Amygdala (tissue), 56 donors: ENCODE measurements at regions not wholly inside any gene's neighbourhood (a gene's known extent, or its start where the extent isn't known, plus 50 kb on each side); places are given as distances from the start of the nearest gene placed in this dataset.
"Not testable (repeated sequence)": the region's sequence is repeated elsewhere in the genome, so short reads cannot be mapped to it uniquely, and the experiment has no call there.

Source experiments
- DNase-seq, 56 donors: peaks; one replicate each; lab custom pipeline; 2025; lab: John Stamatoyannopoulos, UW

- DNase-seq, result no peak
Observed at GRCh38 chr10:90224791-90225566, 523.6 kb downstream of the KIF20B start.

- no peak for DNase-seq
Observed at GRCh38 chr10:90226517-90226916, 525.1 kb downstream of the KIF20B start.

DNA sequence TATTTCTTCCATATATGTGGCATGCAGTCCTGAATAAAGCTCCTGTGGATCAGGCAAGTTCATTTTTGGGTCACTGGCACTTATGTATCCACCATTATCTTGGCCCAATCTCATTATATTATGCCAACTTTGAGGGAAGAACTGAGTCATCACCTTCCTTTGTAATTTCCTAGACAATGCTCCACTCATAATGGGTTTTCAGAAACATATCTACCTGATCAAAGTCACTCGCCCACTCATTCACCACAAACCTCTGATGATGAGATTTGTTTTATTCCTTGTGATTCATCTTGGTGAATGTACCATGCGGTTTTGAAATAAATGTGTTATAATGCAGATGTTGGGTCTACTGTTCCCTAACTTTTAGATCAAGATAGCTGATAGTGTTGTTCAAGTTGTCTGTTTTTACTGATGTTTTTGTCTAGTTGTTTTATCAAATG, 525.8 kb downstream of the KIF20B start:
- no peak for DNase-seq

DNA sequence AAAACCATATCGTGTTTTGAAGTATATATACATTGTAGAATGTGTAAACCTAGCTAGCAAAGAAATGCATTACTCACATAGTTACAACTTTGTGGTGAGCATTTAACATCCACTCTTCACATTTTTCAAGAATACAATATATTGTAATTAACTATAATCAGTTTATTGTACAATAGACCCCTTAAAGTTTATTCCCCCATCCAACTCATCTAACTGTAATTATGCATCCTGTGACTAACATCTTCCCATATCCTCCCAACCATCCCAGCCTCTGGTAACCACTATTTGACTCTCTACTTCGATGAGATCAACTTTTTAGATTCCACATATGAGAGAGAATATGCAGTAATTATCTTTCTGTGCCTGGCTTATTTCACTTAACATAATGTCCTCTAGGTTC, 526.4 kb downstream of the KIF20B start:
- DNase-seq, result no peak

- DNase-seq, result no peak
Observed at GRCh38 chr10:90229486-90229885, 528.1 kb downstream of the KIF20B start.

DNA sequence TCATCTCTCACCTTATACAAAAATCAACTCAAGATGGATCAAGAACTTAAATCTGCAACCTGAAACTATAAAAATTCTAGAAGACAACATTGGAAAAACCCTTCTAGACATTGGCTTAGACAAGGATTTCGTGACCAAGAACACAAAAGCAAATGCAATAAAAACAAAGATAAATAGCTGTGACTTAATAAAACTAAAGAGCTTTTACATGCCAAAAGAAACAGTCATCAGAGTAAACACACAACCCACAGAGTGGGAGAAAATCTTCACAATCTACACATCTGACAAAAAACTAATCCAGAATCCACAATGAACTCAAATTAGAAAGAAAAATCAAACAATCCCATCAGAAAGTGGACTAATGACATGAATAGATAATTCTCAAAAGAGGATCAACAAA, 532.4 kb downstream of the KIF20B start:
- not testable (repeated sequence) for DNase-seq

DNA sequence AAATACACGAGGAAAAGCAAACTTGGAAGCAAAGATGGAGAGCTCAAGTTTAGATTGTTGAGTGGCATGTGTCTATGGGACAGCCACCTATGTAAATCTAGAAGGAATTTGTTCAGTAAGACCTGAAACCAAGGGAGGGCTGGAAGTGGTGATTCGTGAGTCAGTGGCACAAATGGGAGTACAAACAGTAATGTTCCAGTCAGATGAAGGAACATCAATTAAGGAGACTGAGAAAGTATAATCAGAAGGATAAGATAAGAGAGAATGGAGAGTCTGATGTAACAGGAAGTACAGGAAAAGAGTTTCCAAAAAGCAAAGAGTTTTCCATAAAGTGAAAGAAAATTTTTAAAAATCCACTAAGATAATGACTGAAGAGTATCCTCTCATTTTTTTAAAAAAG, 544.2 kb downstream of the KIF20B start:
- no peak for DNase-seq

DNA sequence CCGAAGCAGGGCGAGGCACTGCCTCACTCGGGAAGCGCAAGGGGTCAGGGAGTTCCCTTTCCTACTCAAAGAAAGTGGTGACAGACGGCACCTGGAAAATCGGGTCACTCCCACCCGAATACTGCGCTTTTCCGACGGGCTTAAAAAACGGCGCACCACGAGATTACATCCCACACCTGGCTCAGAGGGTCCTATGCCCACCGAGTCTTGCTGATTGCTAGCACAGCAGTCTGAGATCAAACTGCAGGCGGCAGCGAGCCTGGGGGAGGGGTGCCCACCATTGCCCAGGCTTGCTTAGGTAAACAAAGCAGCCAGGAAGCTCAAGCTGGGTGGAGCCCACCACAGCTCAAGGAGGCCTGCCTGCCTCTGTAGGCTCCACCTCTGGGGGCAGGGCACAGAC, 549.4 kb downstream of the KIF20B start:
- DNase-seq, result not testable (repeated sequence)

DNA sequence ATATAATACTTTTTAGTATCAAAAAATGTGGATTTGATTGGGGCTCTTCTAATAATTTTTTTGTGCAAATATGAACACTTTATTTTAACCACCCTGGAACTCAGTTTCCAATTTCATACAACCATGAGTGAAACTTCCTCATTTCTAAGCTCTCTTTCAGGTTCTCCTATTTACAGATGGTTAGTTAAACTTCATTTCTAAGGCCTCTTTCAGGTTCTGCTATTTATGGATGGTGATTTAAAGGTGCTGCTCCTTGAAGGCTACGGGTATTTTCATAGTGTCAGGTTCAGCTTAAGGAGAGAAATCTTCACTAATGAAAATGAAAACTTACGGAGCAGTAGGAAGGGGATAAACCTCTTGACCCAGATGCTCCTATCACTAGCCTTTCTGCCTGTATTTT, 568.3 kb downstream of the KIF20B start:
- DNase-seq, result no peak

DNA sequence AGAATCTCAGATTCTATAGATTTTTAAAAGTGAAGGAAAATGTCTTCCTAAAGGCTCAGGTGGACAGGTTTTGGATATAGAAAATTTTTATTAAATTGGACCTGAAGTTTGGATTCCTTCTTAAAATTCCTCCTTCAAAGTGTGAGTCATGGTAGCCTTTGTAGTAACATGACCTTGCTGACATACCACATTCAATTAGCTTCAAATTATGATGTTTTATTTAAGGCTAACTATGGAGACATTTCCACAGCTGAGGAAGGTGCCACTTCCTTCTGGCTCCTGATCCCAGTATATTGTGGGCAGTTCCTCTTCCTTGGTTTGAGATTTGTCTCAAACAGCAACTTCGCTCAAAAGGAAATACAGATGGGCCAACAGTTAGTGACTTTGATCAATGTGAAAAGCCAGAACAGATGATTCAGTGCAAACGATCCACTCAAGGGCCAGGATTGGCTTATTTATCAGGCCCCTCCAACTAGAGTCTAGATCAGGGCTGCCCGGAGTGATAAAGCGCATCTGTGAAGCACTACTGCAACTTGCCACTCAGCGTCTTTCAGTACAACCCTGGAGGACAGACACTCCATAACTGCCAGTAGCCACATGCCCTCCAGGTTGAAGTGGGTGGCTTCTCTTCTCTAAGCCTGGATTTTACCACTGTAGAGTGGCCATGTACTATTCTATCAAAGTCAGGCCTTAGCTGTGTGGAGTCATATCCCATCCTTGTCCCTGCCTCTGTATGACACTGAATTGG, 573.5 kb downstream of the KIF20B start:
- no peak for DNase-seq

GRCh38 chr10:90276894-90277475, 575.6 kb downstream of the KIF20B start:
- DNase-seq, result no peak

GRCh38 chr10:90286406-90286805, 571.4 kb downstream of the HTR7 start:
- DNase-seq, result no peak

- no peak for DNase-seq
Observed at GRCh38 chr10:90286941-90287340, 570.9 kb downstream of the HTR7 start.

DNA sequence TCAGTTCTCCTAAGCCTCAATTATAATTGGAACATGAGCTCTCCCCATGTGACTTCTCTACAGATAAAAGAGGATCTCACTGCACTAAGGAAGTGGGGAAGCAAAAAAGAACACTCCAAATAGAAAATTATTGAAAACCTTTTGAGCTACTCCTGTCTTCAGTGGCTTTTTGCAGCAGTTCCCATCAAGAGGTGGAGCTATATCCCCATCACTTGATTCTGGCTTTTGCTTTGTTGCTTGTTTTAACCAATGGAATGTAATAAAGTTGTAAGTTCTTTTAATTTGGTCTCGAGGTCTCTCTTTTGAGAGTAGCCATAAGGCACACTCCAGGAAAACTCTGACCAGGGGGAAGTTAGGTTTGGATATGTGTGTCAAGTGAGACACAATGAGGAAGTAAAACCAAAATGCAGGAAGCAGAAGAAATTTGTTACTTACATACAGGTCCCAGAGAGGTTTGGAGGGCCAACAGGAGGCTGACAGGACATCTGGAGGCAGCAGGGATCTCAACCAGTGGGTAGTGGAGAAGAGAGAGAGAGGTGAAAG, 569.4 kb downstream of the HTR7 start:
- DNase-seq, result peak in 1 of 56 donors; percentile 5

- no peak for DNase-seq
Observed at GRCh38 chr10:90289037-90289436, 568.8 kb downstream of the HTR7 start.

- no peak for DNase-seq
Observed at GRCh38 chr10:90293616-90294015, 564.2 kb downstream of the HTR7 start.

- DNase-seq, result not testable (repeated sequence)
Observed at GRCh38 chr10:90294821-90295540, 562.9 kb downstream of the HTR7 start.

DNA sequence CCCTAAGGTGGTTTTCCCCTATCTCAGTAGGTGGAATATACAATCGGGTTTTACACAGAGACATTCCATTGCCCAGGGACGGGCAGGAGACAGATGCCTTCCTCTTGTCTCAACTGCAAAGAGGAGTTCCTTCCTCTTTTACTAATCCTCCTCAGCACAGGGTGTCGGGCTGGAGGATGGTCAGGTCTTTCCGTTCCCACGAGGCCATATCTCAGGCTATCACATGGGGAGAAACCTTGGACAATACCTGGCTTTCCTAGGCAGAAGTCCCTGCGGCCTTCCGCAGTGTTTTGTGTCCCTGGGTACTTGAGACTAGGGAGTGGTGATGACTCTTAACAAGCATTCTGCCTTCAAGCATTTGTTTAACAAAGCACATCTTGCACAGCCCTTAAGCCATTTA, 555.8 kb downstream of the HTR7 start:
- not testable (repeated sequence) for DNase-seq

DNA sequence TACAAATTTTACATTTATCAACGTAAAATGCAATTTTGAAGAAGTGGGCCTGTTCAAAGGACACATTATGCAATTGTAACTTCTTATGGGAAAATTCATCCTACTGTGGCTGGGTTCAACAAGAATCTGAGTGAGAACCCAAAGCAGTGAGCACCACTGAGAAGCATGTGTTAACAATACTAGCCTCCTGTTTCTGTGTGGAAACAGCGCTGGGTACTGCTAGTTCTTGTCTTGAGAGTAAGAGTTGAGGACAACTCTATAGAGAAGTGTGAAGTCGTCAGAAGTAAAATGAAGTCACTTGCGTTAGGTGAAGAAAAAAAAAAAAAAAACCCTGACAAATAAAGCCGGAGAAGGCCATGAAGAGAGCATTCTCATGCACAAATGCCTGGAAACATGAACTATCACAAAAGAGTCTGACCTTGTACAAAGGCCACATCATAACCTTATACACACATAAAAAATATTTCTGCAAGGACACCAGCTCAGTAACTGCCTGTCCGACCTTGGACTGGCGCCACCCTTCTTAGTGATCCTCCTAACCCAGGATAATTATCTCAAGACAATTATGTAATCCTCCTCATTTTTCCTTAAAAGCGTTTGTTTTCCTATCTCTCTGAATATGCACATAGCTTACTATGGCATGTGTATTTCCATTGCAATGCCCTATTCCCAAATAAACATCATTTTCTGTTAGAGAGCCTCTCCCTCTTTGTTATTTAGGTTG, 554.9 kb downstream of the HTR7 start:
- DNase-seq, result no peak

DNA sequence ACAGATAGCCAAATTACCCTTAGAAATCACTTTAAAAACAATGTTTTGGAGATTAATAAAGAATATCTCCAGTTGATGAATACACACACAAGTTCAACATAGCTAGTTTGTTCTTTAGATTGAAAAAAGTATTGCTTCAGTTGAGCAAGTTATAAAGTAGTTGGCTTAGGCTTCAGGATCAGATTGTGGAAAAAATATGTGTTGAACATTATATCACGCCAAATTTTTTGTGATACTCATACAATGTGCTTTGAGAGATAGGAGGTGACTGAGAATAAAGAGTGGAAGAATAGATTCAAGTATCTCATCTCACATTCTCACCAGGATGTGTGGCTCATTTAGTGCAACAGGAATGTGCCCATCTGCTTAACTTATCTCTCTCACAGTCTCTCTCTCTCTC, 553.3 kb downstream of the HTR7 start:
- DNase-seq, result no peak
